ENCODE measurements at regions not wholly inside any gene's neighbourhood (a gene's known extent, or its start where the extent isn't known, plus 50 kb on each side); places are given as distances from the start of the nearest gene placed in this dataset.

DNA sequence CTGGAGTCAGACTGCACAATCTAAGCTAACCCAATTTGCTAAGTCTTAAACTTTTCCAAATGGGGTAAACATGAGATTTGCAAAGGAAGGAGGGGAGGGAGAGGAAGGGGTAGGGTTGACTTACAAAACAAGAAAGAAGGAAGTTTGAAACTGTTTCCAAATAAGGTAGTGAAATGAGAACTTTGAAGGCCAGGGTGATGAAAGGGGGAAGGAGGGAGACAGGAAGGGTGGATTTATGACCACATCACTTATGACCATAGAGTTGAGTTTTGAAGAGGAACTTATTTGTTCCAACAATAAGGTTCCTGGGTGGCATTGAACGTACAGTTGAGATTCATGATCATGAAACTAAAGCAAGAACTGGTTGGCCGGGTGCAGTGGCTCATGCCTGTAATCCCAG is 72.5 kb upstream of the DAPK1 start:
- Histone ChIP-seq H3K36me3 (ENCODE audit: control insufficient read depth in 2 of 2, insufficient read depth in 2 of 2, low read length in 1 of 2) (no peaks in the 10 kb centered on the region), H3K27me3 (ENCODE audit: control insufficient read depth in 1 of 2, insufficient read depth in 2 of 2, low read length in 2 of 2) (no peaks in the 10 kb centered on the region), H3K4me3 (ENCODE audit: low read depth in 1 of 2, low read length in 2 of 2) (no peak overlapping the region), H3K9me3 (ENCODE audit: control insufficient read depth in 2 of 2, insufficient read depth in 1 of 2, low read depth in 1 of 2, low read length in 1 of 2) (no peaks in the 10 kb centered on the region), H3K27ac (ENCODE audit: low read depth in 2 of 2, low read length in 1 of 2) (no peak overlapping the region), H3K4me1 (ENCODE audit: control insufficient read depth in 2 of 2, insufficient read depth in 2 of 2, low read length in 1 of 2) (no peaks in the 10 kb centered on the region)
- WGBS, 2 donors, result 84 to 94% methylated on average over 2 of the region's 2 CpGs

DNA sequence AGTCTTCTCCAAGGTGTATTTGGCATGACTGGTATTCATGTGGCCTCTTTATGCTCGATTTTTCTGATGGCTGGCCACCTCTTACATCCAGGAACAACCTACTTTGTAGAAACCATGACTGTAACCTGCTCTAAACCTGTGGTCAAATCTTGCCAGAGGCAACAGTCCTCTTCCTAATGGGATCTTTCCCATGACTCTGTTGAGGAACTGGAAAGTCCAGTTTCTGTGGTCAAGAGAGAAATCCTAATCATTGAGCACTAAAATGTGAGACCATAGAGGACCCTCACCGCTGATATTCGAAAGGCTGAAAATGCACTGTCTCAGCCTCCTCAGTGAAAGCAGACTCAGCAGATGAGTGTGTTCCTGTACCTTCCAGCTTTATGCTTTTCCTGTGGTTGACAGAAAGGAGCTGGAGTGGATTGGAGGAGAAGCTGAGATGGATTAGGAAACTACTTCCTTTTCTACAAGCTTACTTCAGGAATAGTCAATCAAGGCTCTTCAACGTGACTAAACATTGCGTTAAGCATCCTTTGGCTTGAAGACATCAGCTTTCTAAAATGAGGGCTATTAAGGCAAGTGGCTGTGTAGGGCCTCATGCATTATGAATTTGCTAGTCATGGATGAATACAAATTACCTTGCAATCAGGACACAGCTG is 69.7 kb upstream of the DAPK1 start:
- WGBS, 2 donors, result 80 to 88% methylated on average over 5 of the region's 5 CpGs

GRCh38 chr9:87428659-87429058 is 69.0 kb upstream of the DAPK1 start:
- H3K36me3 ChIP-seq (ENCODE audit: control insufficient read depth in 2 of 2, insufficient read depth in 2 of 2, low read length in 1 of 2), result no peaks in the 10 kb centered on the region
- H3K4me3 ChIP-seq (ENCODE audit: low read depth in 1 of 2, low read length in 2 of 2), result no peak overlapping the region
- 43 to 55% methylated on average over 3 of the region's 3 CpGs for WGBS, 2 donors
- no peaks in the 10 kb centered on the region for H3K4me1 ChIP-seq (ENCODE audit: control insufficient read depth in 2 of 2, insufficient read depth in 2 of 2, low read length in 1 of 2)
- H3K27me3 ChIP-seq (ENCODE audit: control insufficient read depth in 1 of 2, insufficient read depth in 2 of 2, low read length in 2 of 2), result no peaks in the 10 kb centered on the region
- H3K9me3 ChIP-seq (ENCODE audit: control insufficient read depth in 2 of 2, insufficient read depth in 1 of 2, low read depth in 1 of 2, low read length in 1 of 2), result no peaks in the 10 kb centered on the region
- no peak overlapping the region for H3K27ac ChIP-seq (ENCODE audit: low read depth in 2 of 2, low read length in 1 of 2)

More for the DNA sequence above, 69.7 kb upstream of the DAPK1 start:
- H3K36me3 ChIP-seq (ENCODE audit: control insufficient read depth in 2 of 2, insufficient read depth in 2 of 2, low read length in 1 of 2), result no peaks in the 10 kb centered on the region
- H3K27me3 ChIP-seq (ENCODE audit: control insufficient read depth in 1 of 2, insufficient read depth in 2 of 2, low read length in 2 of 2), result no peaks in the 10 kb centered on the region
- no peaks in the 10 kb centered on the region for H3K9me3 ChIP-seq (ENCODE audit: control insufficient read depth in 2 of 2, insufficient read depth in 1 of 2, low read depth in 1 of 2, low read length in 1 of 2)
- no peak overlapping the region for H3K4me3 ChIP-seq (ENCODE audit: low read depth in 1 of 2, low read length in 2 of 2)
- H3K27ac ChIP-seq (ENCODE audit: low read depth in 2 of 2, low read length in 1 of 2), result no peak overlapping the region
- no peaks in the 10 kb centered on the region for H3K4me1 ChIP-seq (ENCODE audit: control insufficient read depth in 2 of 2, insufficient read depth in 2 of 2, low read length in 1 of 2)

GRCh38 chr9:87431837-87432236 is 65.8 kb upstream of the DAPK1 start:
- Histone ChIP-seq H3K4me3 (ENCODE audit: low read depth in 1 of 2, low read length in 2 of 2) (no peak overlapping the region), H3K36me3 (ENCODE audit: control insufficient read depth in 2 of 2, insufficient read depth in 2 of 2, low read length in 1 of 2) (no peaks in the 10 kb centered on the region), H3K27ac (ENCODE audit: low read depth in 2 of 2, low read length in 1 of 2) (no peak overlapping the region), H3K4me1 (ENCODE audit: control insufficient read depth in 2 of 2, insufficient read depth in 2 of 2, low read length in 1 of 2) (no peaks in the 10 kb centered on the region), H3K9me3 (ENCODE audit: control insufficient read depth in 2 of 2, insufficient read depth in 1 of 2, low read depth in 1 of 2, low read length in 1 of 2) (no peaks in the 10 kb centered on the region), H3K27me3 (ENCODE audit: control insufficient read depth in 1 of 2, insufficient read depth in 2 of 2, low read length in 2 of 2) (no peaks in the 10 kb centered on the region)
- whole genome bisulfite sequencing, 2 donors, result 77 to 86% methylated on average over 3 of the region's 3 CpGs

- no peaks in the 10 kb centered on the region for H3K27me3 ChIP-seq (ENCODE audit: control insufficient read depth in 1 of 2, insufficient read depth in 2 of 2, low read length in 2 of 2)
- 55 to 73% methylated on average over 1 of the region's 1 CpG for WGBS, 2 donors
- H3K4me1 ChIP-seq (ENCODE audit: control insufficient read depth in 2 of 2, insufficient read depth in 2 of 2, low read length in 1 of 2), result no peaks in the 10 kb centered on the region
- H3K9me3 ChIP-seq (ENCODE audit: control insufficient read depth in 2 of 2, insufficient read depth in 1 of 2, low read depth in 1 of 2, low read length in 1 of 2), result no peaks in the 10 kb centered on the region
- H3K36me3 ChIP-seq (ENCODE audit: control insufficient read depth in 2 of 2, insufficient read depth in 2 of 2, low read length in 1 of 2), result no peaks in the 10 kb centered on the region
- H3K27ac ChIP-seq (ENCODE audit: low read depth in 2 of 2, low read length in 1 of 2), result no peak overlapping the region
- H3K4me3 ChIP-seq (ENCODE audit: low read depth in 1 of 2, low read length in 2 of 2), result no peak overlapping the region
Measured at GRCh38 chr9:87433853-87434252, 63.8 kb upstream of the DAPK1 start.

- H3K27me3 ChIP-seq (ENCODE audit: control insufficient read depth in 1 of 2, insufficient read depth in 2 of 2, low read length in 2 of 2), result no peaks in the 10 kb centered on the region
- 72 to 92% methylated on average over 4 of the region's 4 CpGs for WGBS, 2 donors
Measured at GRCh38 chr9:87434366-87434765, 63.3 kb upstream of the DAPK1 start.

DNA sequence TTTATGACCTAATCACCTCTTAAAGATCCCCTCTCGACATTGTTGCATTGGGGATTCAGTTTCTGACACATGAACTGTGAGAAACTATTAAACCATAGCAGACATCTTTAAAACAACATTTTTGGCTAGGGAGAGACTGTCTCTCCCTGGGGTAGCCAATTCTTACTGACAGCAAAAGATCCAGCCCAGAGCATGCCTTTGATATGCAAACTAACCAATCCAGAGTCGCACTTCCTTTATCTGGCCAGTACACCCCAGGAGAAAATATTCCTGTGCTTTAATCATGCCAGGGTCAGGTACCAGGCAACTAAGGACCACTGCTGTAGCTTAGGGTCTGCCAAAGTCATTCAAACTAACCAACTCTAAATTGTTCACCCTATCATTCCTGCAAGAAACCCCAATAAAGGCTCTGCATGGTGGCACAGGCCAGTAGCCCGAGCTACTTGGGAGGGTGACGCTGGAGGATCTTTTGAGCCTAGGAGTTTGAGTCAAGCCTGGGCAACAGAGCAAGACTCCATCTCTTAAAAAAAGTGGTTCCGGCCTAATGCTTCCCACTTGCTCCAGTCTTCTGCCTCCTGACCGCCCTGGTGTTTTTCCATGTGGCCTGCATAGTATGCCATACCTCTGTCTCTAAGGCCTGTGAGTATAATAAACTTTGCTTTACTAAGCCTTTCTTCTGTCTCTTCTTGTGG is 62.3 kb upstream of the DAPK1 start:
- no peak overlapping the region for H3K4me3 ChIP-seq (ENCODE audit: low read depth in 1 of 2, low read length in 2 of 2)
- no peaks in the 10 kb centered on the region for H3K9me3 ChIP-seq (ENCODE audit: control insufficient read depth in 2 of 2, insufficient read depth in 1 of 2, low read depth in 1 of 2, low read length in 1 of 2)
- no peaks in the 10 kb centered on the region for H3K27me3 ChIP-seq (ENCODE audit: control insufficient read depth in 1 of 2, insufficient read depth in 2 of 2, low read length in 2 of 2)
- H3K4me1 ChIP-seq (ENCODE audit: control insufficient read depth in 2 of 2, insufficient read depth in 2 of 2, low read length in 1 of 2), result no peaks in the 10 kb centered on the region
- no peaks in the 10 kb centered on the region for H3K36me3 ChIP-seq (ENCODE audit: control insufficient read depth in 2 of 2, insufficient read depth in 2 of 2, low read length in 1 of 2)
- no peak overlapping the region for H3K27ac ChIP-seq (ENCODE audit: low read depth in 2 of 2, low read length in 1 of 2)
- 79 to 85% methylated on average over 6 of the region's 6 CpGs for WGBS, 2 donors

More at GRCh38 chr9:87434366-87434765, 63.3 kb upstream of the DAPK1 start:
- H3K27ac ChIP-seq (ENCODE audit: low read depth in 2 of 2, low read length in 1 of 2), result no peak overlapping the region
- H3K4me3 ChIP-seq (ENCODE audit: low read depth in 1 of 2, low read length in 2 of 2), result no peak overlapping the region
- H3K36me3 ChIP-seq (ENCODE audit: control insufficient read depth in 2 of 2, insufficient read depth in 2 of 2, low read length in 1 of 2), result no peaks in the 10 kb centered on the region
- no peaks in the 10 kb centered on the region for H3K4me1 ChIP-seq (ENCODE audit: control insufficient read depth in 2 of 2, insufficient read depth in 2 of 2, low read length in 1 of 2)
- H3K9me3 ChIP-seq (ENCODE audit: control insufficient read depth in 2 of 2, insufficient read depth in 1 of 2, low read depth in 1 of 2, low read length in 1 of 2), result no peaks in the 10 kb centered on the region

DNA sequence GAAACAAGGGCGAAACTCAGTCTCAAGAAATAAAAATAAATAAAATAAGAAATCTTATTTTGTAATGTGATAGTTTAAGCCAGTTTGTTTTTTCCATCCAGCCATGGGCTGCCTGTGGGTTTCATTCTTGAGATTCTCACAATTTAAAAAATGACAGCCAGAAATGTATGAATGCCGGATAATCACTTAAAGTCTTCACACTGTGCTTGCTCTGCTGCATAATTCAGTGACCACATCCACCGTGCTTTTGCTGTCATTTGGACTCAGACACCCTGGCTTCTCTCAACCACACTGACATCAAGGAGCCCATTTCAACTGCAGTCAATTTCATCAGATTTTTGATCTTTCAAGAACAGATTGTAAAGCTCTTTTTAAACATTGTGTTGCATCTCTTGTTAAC is 61.0 kb upstream of the DAPK1 start:
- no peak overlapping the region for H3K27ac ChIP-seq (ENCODE audit: low read depth in 2 of 2, low read length in 1 of 2)
- 81 to 84% methylated on average over 3 of the region's 3 CpGs for WGBS, 2 donors
- no peak overlapping the region for H3K4me3 ChIP-seq (ENCODE audit: low read depth in 1 of 2, low read length in 2 of 2)
- no peaks in the 10 kb centered on the region for H3K4me1 ChIP-seq (ENCODE audit: control insufficient read depth in 2 of 2, insufficient read depth in 2 of 2, low read length in 1 of 2)
- no peaks in the 10 kb centered on the region for H3K27me3 ChIP-seq (ENCODE audit: control insufficient read depth in 1 of 2, insufficient read depth in 2 of 2, low read length in 2 of 2)
- no peaks in the 10 kb centered on the region for H3K36me3 ChIP-seq (ENCODE audit: control insufficient read depth in 2 of 2, insufficient read depth in 2 of 2, low read length in 1 of 2)
- H3K9me3 ChIP-seq (ENCODE audit: control insufficient read depth in 2 of 2, insufficient read depth in 1 of 2, low read depth in 1 of 2, low read length in 1 of 2), result no peaks in the 10 kb centered on the region

DNA sequence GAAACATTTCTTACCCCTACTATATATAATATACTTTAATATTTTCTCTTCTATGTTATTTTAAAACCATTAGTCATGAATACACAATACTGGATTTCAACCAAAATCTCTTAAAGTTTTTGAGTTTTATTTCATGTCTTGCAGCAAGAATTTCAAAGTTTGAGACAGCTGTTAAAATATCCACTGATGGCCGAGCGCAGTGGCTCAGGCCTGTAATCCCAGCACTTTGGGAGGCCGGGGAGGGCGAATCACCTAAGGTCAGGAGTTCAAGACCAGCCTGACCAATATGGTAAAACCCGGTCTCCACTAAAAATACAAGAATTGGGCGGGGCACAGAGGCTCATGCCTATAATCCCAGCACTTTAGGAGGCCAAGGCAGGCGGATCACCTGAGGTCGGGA is 59.7 kb upstream of the DAPK1 start:
- H3K36me3 ChIP-seq (ENCODE audit: control insufficient read depth in 2 of 2, insufficient read depth in 2 of 2, low read length in 1 of 2), result no peaks in the 10 kb centered on the region
- H3K9me3 ChIP-seq (ENCODE audit: control insufficient read depth in 2 of 2, insufficient read depth in 1 of 2, low read depth in 1 of 2, low read length in 1 of 2), result no peaks in the 10 kb centered on the region
- 90% methylated on average over 8 of the region's 8 CpGs for WGBS, 2 donors
- H3K4me3 ChIP-seq (ENCODE audit: low read depth in 1 of 2, low read length in 2 of 2), result no peak overlapping the region
- H3K27ac ChIP-seq (ENCODE audit: low read depth in 2 of 2, low read length in 1 of 2), result no peak overlapping the region
- no peaks in the 10 kb centered on the region for H3K4me1 ChIP-seq (ENCODE audit: control insufficient read depth in 2 of 2, insufficient read depth in 2 of 2, low read length in 1 of 2)
- no peaks in the 10 kb centered on the region for H3K27me3 ChIP-seq (ENCODE audit: control insufficient read depth in 1 of 2, insufficient read depth in 2 of 2, low read length in 2 of 2)

GRCh38 chr9:87441251-87441650 is 56.4 kb upstream of the DAPK1 start:
- Histone ChIP-seq H3K9me3 (ENCODE audit: control insufficient read depth in 2 of 2, insufficient read depth in 1 of 2, low read depth in 1 of 2, low read length in 1 of 2) (no peaks in the 10 kb centered on the region), H3K4me1 (ENCODE audit: control insufficient read depth in 2 of 2, insufficient read depth in 2 of 2, low read length in 1 of 2) (no peaks in the 10 kb centered on the region), H3K36me3 (ENCODE audit: control insufficient read depth in 2 of 2, insufficient read depth in 2 of 2, low read length in 1 of 2) (no peaks in the 10 kb centered on the region), H3K27ac (ENCODE audit: low read depth in 2 of 2, low read length in 1 of 2) (no peak overlapping the region), H3K4me3 (ENCODE audit: low read depth in 1 of 2, low read length in 2 of 2) (no peak overlapping the region), H3K27me3 (ENCODE audit: control insufficient read depth in 1 of 2, insufficient read depth in 2 of 2, low read length in 2 of 2) (no peaks in the 10 kb centered on the region)
- 90 to 96% methylated on average over 2 of the region's 2 CpGs for WGBS, 2 donors
